Cardiac septum (tissue), 1 donor: ENCODE measurements at regions not wholly inside any gene's neighbourhood (a gene's known extent, or its start where the extent isn't known, plus 50 kb on each side); places are given as distances from the start of the nearest gene placed in this dataset.

Experiments used
- DNase-seq: peaks from one replicate; pipeline ENCODE4 v3.0.0-alpha.2; 2020; ENCODE audit warnings: low spot score
- intact Hi-C: fragments of 100-400 bp; cut with DNase I; formaldehyde crosslinking; loops from one replicate; pipeline ENCODE4 v1.14.0; 2022
- donor health status: DM: no; HTN: no; CAD: no.

- intact Hi-C loops = no loop called here
Observed at GRCh38 chr1:188367661-188368060, 1538.9 kb downstream of the PLA2G4A start.

GRCh38 chr1:188371295-188371806 is 1542.6 kb downstream of the PLA2G4A start:
- intact Hi-C loops = no loop called here
- DNase-seq = no peak

More at GRCh38 chr1:188367661-188368060, 1538.9 kb downstream of the PLA2G4A start:
- DNase-seq = no peak

GRCh38 chr1:188372821-188373220 is 1544.1 kb downstream of the PLA2G4A start:
- intact Hi-C loops = no loop called here
- DNase-seq = no peak

- intact Hi-C loops = no loop called here
- no peak for DNase-seq
Observed at GRCh38 chr1:188382851-188383250, 1554.1 kb downstream of the PLA2G4A start.

- intact Hi-C loops = no loop called here
- no peak for DNase-seq
Observed at GRCh38 chr1:188386161-188386560, 1557.4 kb downstream of the PLA2G4A start.

- no peak for DNase-seq
- intact Hi-C loops = no loop called here
Observed at GRCh38 chr1:188386666-188387065, 1557.9 kb downstream of the PLA2G4A start.

GRCh38 chr1:188394677-188395076 is 1565.9 kb downstream of the PLA2G4A start:
- intact Hi-C loops = no loop called here

GRCh38 chr1:188397521-188397920 is 1568.8 kb downstream of the PLA2G4A start:
- DNase-seq = no peak
- intact Hi-C loops = no loop called here

More at GRCh38 chr1:188394677-188395076, 1565.9 kb downstream of the PLA2G4A start:
- no peak for DNase-seq

- no peak for DNase-seq
- intact Hi-C loops = no loop called here
Observed at GRCh38 chr1:188402986-188403385, 1574.2 kb downstream of the PLA2G4A start.

GRCh38 chr1:188406636-188407035 is 1577.9 kb downstream of the PLA2G4A start:
- no peak for DNase-seq
- intact Hi-C loops = no loop called here

- DNase-seq = no peak
- intact Hi-C loops = no loop called here
Observed at GRCh38 chr1:188420177-188420576, 1591.4 kb downstream of the PLA2G4A start.

GRCh38 chr1:188423073-188423472 is 1594.3 kb downstream of the PLA2G4A start:
- no peak for DNase-seq
- intact Hi-C loops = no loop called here

GRCh38 chr1:188424176-188424575 is 1595.4 kb downstream of the PLA2G4A start:
- no peak for DNase-seq
- intact Hi-C loops = no loop called here

- intact Hi-C loops = no loop called here
- DNase-seq = no peak
Observed at GRCh38 chr1:188425687-188426086, 1596.9 kb downstream of the PLA2G4A start.

- intact Hi-C loops = no loop called here
- DNase-seq = no peak
Observed at GRCh38 chr1:188426561-188426960, 1597.8 kb downstream of the PLA2G4A start.

GRCh38 chr1:188427642-188428041 is 1598.9 kb downstream of the PLA2G4A start:
- DNase-seq = no peak
- intact Hi-C loops = no loop called here

- intact Hi-C loops = no loop called here
- DNase-seq = no peak
Observed at GRCh38 chr1:188429386-188429785, 1600.6 kb downstream of the PLA2G4A start.

- intact Hi-C loops = no loop called here
Observed at GRCh38 chr1:188432427-188432826, 1603.7 kb downstream of the PLA2G4A start.

GRCh38 chr1:188433425-188433824 is 1604.7 kb downstream of the PLA2G4A start:
- intact Hi-C loops = no loop called here
- no peak for DNase-seq

More at GRCh38 chr1:188432427-188432826, 1603.7 kb downstream of the PLA2G4A start:
- no peak for DNase-seq

GRCh38 chr1:188444526-188444925 is 1615.8 kb downstream of the PLA2G4A start:
- DNase-seq = no peak
- intact Hi-C loops = no loop called here

GRCh38 chr1:188462837-188463236 is 1634.1 kb downstream of the PLA2G4A start:
- DNase-seq = no peak
- intact Hi-C loops = no loop called here

GRCh38 chr1:188463919-188464318 is 1635.2 kb downstream of the PLA2G4A start:
- no peak for DNase-seq
- intact Hi-C loops = no loop called here
